ENCODE measurements at regions not wholly inside any gene's neighbourhood (a gene's known extent, or its start where the extent isn't known, plus 50 kb on each side); places are given as distances from the start of the nearest gene placed in this dataset.

GRCh38 chr5:24712947-24713346 is 68.2 kb upstream of the CDH10 start:
- no peak for ATAC-seq
- intact Hi-C loops (cut with DNase I): no loop called here
- Histone ChIP-seq H3K4me1 (no peaks in the 10 kb centered on the region), H3K27me3 (no peaks in the 10 kb centered on the region), H3K36me3 (no peaks in the 10 kb centered on the region), H3K9me3 (peaks cover 0 to 10% (median 0%) of the 10 kb centered on the region in 11 donors), H3K27ac (no peak overlapping the region), H3K4me3 (no peak overlapping the region)
- no peak for DNase-seq
- 13 to 26% methylated on average over 2 of the region's 2 CpGs for WGBS, 2 donors
- TF ChIP-seq, protein P1, sequence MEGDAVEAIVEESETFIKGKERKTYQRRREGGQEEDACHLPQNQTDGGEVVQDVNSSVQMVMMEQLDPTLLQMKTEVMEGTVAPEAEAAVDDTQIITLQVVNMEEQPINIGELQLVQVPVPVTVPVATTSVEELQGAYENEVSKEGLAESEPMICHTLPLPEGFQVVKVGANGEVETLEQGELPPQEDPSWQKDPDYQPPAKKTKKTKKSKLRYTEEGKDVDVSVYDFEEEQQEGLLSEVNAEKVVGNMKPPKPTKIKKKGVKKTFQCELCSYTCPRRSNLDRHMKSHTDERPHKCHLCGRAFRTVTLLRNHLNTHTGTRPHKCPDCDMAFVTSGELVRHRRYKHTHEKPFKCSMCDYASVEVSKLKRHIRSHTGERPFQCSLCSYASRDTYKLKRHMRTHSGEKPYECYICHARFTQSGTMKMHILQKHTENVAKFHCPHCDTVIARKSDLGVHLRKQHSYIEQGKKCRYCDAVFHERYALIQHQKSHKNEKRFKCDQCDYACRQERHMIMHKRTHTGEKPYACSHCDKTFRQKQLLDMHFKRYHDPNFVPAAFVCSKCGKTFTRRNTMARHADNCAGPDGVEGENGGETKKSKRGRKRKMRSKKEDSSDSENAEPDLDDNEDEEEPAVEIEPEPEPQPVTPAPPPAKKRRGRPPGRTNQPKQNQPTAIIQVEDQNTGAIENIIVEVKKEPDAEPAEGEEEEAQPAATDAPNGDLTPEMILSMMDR (IDR thresholded peaks at IDR 0.05): no peak

DNA sequence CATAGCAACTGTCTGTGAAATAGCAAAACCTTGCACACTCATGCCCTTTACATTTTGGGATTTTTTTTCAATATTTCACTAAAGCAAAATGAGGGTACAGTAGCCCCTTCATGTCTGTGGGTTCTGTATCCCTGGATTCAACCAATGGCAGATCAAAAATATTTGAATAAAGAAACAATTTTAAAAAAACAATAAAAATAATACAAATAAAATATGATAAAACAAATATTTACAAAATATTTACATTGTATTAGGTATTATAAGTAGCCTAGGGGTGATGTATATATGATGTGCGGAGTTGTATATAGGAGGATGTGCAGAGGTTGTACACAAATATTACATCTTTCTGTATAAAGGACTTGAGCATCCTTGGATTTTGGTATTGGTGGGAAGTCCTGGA is 67.3 kb upstream of the CDH10 start:
- ATAC-seq (no peak), DNase-seq (no peak)
- Histone ChIP-seq H3K9me3 (peaks cover 0 to 10% (median 0%) of the 10 kb centered on the region in 11 donors), H3K36me3 (no peaks in the 10 kb centered on the region), H3K4me1 (no peaks in the 10 kb centered on the region), H3K27me3 (no peaks in the 10 kb centered on the region), H3K4me3 (no peak overlapping the region), H3K27ac (no peak overlapping the region)
- TF ChIP-seq, protein P1 (IDR thresholded peaks at IDR 0.05): no peak
- WGBS, 2 donors: 96% methylated on average over 1 of the region's 1 CpG
- intact Hi-C loops (cut with DNase I): no loop called here

- no peaks in the 10 kb centered on the region for H3K27me3 ChIP-seq
- no peaks in the 10 kb centered on the region for H3K36me3 ChIP-seq
- no peak overlapping the region for H3K27ac ChIP-seq
- no peak for DNase-seq
- H3K4me3 ChIP-seq: no peak overlapping the region
- intact Hi-C loops (cut with DNase I): no loop called here
- peaks cover 0 to 32% (median 0%) of the 10 kb centered on the region in 11 donors for H3K9me3 ChIP-seq
- TF ChIP-seq, protein P1 (IDR thresholded peaks at IDR 0.05): no peak
- ATAC-seq: no peak
- no peaks in the 10 kb centered on the region for H3K4me1 ChIP-seq
These were observed 59.2 kb upstream of the CDH10 start for GRCh38 chr5:24703934-24704333.

Measured in heart right ventricle (tissue), 16 donors.